Limb (tissue), 2 donors: ENCODE measurements at regions not wholly inside any gene's neighbourhood (a gene's known extent, or its start where the extent isn't known, plus 50 kb on each side); places are given as distances from the start of the nearest gene placed in this dataset.

Experiments
- DNase-seq, 2 donors: peaks; one replicate each; pipeline ENCODE4 v3.0.0-alpha.2; 2016; ENCODE audit errors: extremely low spot score in 2 of 2

DNA sequence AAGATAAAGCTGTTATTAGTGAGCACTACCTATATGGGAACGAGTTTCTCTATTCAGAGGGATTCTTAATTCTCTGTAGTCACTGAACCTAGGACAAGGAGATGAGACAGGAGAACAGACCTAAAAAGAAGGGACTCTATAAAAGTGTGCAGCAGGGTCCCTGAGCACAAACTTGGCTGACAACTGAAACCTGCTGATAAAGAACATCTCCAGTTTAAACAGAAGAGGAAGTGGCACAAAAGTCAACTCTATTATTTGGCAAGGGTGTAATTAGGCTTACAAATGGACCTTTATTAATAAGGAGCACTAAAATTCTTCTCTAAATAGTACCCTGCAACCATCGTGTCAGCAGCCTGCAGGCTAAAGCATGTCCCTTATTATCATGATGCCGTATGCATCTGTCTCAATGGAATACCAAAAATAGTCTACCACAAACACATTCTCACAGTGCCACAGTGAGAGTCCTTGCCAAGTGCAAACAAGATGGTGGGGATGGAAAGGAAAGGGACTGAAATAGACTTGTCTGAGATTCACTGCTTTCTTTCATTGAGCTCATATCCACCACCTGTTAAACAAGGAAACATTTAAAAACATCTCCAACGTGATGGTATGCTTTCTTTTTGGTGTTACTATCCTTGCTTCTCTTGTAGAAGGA lies 260.2 kb downstream of the INSIG2 start:
- DNase-seq, result no peak

DNA sequence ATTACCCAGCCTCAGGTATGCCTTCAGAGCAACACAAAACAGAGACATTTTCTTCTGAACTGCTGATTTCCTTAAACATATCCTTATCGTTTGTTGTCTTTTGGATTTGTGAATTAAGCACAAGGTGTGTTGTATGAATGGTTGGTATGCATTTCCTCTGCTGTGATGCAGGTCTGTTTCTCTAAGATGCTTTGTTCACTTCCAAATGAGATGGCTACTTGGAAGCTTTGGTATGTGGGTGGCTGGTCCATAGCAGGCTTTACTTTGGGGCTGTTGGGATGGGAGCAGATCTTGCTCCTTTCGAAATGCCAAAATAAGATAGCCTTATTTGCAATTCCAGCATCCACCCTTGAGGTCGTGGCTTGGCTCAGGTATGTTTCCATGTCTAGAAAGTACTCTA lies 257.2 kb downstream of the INSIG2 start:
- DNase-seq, result no peak

- no peak for DNase-seq
Observed at GRCh38 chr2:118340103-118340502, 251.8 kb downstream of the INSIG2 start.

DNA sequence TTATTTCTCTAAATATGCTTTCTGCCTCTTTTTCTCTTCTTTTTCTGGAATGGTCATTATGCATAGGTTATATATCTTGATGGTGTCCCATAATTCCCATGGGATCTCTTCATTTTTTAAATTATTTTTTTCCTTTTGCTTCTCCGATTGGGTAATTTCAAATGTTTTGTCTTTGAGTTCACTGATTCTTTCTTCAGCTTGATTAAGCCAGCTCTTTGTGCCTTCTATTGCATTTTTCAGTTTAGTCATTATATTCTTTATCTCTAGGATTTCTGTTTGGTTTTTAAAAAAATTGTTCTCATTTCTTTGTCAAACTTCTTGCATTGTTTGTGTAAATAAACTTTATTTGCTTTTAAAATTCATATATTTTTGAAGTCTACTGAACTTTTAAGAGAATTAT lies 251.1 kb downstream of the INSIG2 start:
- no peak for DNase-seq

DNA sequence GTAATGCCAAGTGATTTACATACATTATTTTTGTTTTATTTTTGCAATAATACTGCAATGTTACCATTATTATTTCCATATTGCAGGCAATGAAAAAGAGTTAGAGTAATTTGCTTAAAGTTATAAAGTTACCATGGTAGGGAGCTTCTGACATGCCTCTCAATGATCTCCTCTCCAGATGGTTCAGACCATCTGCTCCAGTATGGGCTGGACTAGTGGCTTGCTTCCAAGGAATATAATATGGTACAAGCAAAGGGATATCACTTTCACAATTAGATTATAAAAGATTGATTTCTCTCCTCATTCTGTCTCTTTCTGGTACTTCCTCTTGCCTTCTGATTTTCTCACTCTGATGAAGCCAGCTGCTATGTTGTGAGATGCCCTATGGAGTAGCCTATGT lies 245.4 kb downstream of the INSIG2 start:
- peak in 1 of 2 donors; percentile 19 for DNase-seq

- DNase-seq, result no peak
Observed at GRCh38 chr2:118325321-118325955, 237.2 kb downstream of the INSIG2 start.

DNA sequence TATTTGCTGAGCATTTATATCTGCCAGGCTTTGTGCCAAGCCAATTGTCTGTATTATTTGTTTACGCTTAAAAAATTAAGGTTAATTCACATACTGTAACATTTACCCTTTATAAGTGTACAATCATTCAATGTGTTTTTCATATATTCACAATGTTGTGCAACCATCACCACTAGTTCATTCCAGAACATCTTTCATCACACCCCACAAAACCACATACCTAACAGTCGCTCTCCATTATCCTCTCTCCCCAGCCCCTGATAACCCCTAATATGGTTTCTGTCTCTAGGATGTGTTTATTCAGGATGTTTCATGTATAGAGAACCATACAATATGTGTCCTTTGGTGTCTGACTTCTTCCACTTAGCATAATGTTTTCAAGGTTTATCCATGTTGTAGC lies 234.1 kb downstream of the INSIG2 start:
- no peak for DNase-seq

- no peak for DNase-seq
Observed at GRCh38 chr2:118321432-118322105, 233.3 kb downstream of the INSIG2 start.

DNA sequence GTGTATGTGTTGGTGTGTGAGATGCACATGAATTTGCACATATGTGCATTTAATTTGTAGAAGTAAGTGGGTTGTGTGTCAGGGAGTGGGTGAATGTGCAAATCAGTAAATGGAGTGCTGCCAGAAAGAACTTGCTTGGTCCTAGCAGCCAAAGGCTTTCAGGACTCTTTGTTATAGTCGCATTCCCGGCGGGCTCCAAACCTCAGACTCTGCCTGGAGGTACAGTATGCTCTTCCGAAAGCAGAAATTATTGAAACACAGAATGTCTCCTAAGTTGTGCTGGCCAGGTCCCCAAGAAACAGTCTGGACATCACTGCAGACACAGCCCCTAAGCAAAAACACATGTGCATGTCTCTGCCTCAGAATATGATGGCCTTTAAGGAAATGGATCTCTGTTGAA lies 232.4 kb downstream of the INSIG2 start:
- no peak for DNase-seq

DNA sequence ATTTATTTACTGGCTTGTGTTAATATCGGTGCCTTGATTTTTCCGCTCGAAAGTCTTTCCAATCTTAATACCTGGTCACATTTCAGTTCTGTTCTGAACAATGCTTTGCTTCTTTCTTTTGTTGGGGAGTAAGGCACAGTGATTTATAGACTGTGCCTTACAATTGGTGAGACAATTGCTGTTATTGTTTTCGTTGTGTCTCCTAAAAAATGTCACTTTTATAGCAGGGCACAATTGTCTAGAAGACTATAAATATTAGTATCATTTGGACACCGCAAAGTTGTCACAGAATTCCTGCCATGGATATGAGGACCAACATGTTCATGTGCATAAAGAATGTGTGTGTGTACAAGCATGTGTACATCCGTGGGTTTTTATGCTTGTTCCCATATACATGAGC lies 231.9 kb downstream of the INSIG2 start:
- DNase-seq, result no peak

GRCh38 chr2:118319271-118319684 lies 231.0 kb downstream of the INSIG2 start:
- no peak for DNase-seq

GRCh38 chr2:118315606-118316005 lies 227.3 kb downstream of the INSIG2 start:
- DNase-seq, result no peak

DNA sequence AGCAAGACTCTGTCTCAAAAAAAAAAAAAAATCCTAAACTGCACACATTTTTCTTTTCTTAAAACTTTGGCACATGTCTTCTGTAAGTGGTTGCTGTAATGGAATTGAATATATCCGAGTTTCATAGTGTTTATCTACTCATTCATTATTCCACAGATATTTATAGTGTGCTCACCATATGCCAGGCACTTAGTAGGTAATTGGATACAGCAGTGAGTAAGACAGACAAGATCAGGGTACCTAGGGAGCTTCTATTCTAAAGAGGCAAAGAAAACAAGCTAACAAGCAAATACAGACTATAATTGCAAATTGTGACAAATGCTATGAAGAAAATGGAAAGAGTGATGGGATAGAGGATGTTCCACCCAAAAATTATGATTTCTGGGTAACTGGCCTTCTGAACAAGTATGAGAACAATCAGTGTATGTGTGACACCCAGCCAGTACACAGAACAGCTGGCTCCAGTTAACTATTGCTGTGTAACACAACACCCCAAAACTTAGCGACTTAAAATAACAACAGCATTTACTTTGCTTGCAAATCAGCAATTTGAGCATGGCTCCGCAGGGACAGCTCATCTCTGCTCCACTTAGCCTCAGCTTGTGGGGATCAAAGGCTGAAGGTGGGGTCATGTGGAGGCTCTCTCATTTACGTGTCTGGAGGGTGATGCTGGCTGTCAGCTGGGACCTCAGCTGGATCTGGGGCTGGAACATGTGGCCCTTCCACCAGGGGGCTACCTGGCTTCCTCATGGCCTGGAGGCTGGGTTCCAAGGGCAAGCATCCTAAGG lies 224.9 kb downstream of the INSIG2 start:
- DNase-seq, result peak in 1 of 2 donors; percentile 44

DNA sequence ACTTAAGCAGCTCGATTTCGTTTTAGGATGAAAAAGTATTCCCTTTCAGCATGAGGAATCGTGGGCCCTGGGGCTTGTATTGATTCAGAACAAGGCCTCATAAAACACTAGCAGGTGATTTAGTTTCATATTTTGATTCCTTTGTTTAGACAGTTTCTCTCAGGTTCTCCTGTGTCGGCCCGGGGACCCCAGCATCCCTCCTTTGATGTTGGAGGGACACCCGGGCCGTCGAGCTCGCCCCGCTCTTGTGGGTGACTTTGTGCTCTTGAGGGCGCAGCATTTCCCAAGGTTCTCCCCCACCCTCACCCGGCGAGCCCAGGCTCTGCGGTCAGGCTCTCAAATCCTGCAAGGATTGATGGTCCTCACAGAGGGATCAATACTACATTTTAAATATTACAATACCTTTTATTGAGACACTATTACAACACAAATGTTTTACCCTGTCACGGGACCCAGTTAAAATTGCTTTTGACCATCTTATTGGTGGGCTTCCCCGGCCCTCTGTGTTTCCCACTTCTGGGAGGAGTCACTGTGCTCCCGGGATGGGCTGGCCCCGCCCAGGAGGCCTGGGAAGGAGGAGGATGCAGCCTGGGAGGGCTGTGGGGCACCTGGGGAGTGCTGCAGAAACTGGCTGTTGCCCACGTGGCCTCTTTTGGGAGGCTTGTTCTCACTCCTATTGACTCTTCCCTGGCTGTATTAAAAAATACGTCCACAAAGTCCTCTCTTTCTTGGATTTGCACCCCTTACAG lies 222.6 kb downstream of the INSIG2 start:
- DNase-seq, result peak; percentile 42 to 60

GRCh38 chr2:118309946-118310680 lies 221.8 kb downstream of the INSIG2 start:
- peak; percentile 77 to 84 for DNase-seq

DNA sequence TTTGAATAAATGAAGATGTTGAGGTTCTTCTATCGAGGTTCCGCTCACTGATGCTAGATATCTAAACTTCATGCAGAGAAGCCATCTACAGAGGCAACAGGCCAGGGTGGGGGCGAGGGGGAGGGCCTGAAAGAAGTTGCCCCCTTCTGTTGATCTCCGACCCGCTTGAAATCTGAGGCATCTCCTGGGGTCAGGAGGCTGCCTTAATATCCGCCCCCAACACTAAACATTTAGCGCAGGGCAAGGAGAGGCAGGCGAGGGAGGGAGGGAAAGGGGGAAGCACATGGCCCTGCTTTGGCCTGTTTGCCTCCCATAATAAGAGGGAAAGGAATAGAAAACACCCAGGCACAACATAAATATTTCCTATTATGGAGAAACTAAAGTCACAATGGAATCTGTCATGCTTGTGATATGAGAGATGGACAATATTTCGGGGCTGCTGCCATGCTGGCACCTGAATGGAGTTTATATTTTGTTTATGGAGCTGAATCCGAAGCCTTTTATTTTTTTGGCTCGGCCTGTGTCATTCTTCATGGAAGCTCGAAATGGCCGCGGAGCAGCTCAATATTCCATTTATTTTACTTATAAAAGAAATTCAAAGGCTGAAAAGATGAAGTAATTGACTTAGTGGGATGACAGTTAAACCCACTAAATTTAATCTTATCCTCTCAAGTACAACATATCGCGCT lies 221.1 kb downstream of the INSIG2 start:
- peak in 1 of 2 donors; percentile 26 for DNase-seq

GRCh38 chr2:118307864-118308263 lies 219.6 kb downstream of the INSIG2 start:
- DNase-seq, result no peak

- no peak for DNase-seq
Observed at GRCh38 chr2:118301248-118301647, 213.0 kb downstream of the INSIG2 start.

GRCh38 chr2:118300832-118301231 lies 212.6 kb downstream of the INSIG2 start:
- DNase-seq, result no peak

DNA sequence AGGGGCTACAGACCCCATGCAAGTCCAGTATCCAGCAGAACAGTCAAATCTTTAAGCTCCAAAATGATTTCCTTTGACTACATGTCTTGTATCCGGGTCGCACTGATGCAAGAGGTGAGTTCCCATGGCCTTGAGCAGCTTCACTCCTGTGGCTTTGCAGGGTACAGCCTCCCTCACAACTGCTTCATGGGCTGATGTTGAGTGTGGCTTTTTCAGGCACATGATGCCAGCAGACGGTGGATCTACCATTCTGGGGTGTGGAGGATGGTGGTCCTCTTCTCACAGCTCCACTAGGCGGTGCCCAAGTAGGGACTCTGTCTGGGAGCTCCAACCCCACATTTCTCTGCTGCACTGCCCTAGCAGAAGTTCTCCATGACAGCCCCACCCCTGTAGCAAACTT lies 208.4 kb downstream of the INSIG2 start:
- no peak for DNase-seq
